Parathyroid adenoma (tissue), 2 donors: ENCODE measurements at regions not wholly inside any gene's neighbourhood (a gene's known extent, or its start where the extent isn't known, plus 50 kb on each side); places are given as distances from the start of the nearest gene placed in this dataset.

Source experiments
- H2AFZ ChIP-seq: fragments of 300-600 bp; sonication (generic); one replicate; pipeline ENCODE4 v1.7.0; 2017; ENCODE audit warnings: antibody characterized with exemption, mild to moderate bottlenecking
- H3K27ac ChIP-seq: fragments of 300-600 bp; sonication (generic); one replicate; pipeline ENCODE4 v1.7.0; 2017
- H3K27me3 ChIP-seq: fragments of 300-600 bp; sonication (generic); one replicate; pipeline ENCODE4 v1.7.0; 2017; ENCODE audit warnings: low read length; ENCODE audit not compliant: control insufficient read depth, insufficient read depth
- H3K36me3 ChIP-seq: fragments of 300-600 bp; sonication (generic); one replicate; pipeline ENCODE4 v1.7.0; 2017; ENCODE audit warnings: low read length; ENCODE audit not compliant: control insufficient read depth, insufficient read depth
- H3K4me1 ChIP-seq: fragments of 300-600 bp; sonication (generic); one replicate; pipeline ENCODE4 v1.7.0; 2017; ENCODE audit warnings: control low read depth
- H3K4me2 ChIP-seq: fragments of 300-600 bp; sonication (generic); one replicate; pipeline ENCODE4 v1.7.0; 2017; ENCODE audit warnings: low read length
- H3K4me3 ChIP-seq: fragments of 300-600 bp; sonication (generic); one replicate; pipeline ENCODE4 v1.7.0; 2017; ENCODE audit warnings: low read depth, low read length
- H3K79me2 ChIP-seq: fragments of 300-600 bp; sonication (generic); one replicate; pipeline ENCODE4 v1.7.0; 2017; ENCODE audit warnings: control low read depth
- H3K9ac ChIP-seq: fragments of 300-600 bp; sonication (generic); one replicate; pipeline ENCODE4 v1.7.0; 2017; ENCODE audit warnings: mild to moderate bottlenecking
- H3K9me3 ChIP-seq: fragments of 300-600 bp; sonication (generic); one replicate; pipeline ENCODE4 v1.7.0; 2017; ENCODE audit warnings: low read length; ENCODE audit not compliant: control insufficient read depth
- CTCF ChIP-seq: fragments of 300-600 bp; sonication (generic); IDR thresholded peaks from one replicate; pipeline ENCODE4 v1.7.0; 2017; ENCODE audit warnings: antibody characterized with exemption, mild to moderate bottlenecking
- donor health status: primary hyperparathyroidism.

GRCh38 chr11:82577246-82577645, 156.4 kb downstream of the FAM181B start:
- H3K79me2 ChIP-seq, result no peaks in the 10 kb centered on the region
- H3K27ac ChIP-seq, result no peak overlapping the region
- no peak for TF ChIP-seq CTCF
- no peak overlapping the region for H3K4me3 ChIP-seq
- H2AFZ ChIP-seq, result no peak overlapping the region
- no peaks in the 10 kb centered on the region for H3K36me3 ChIP-seq
- no peaks in the 10 kb centered on the region for H3K9me3 ChIP-seq
- no peak overlapping the region for H3K9ac ChIP-seq
- H3K4me1 ChIP-seq, result no peaks in the 10 kb centered on the region
- no peak overlapping the region for H3K4me2 ChIP-seq
- H3K27me3 ChIP-seq, result no peaks in the 10 kb centered on the region

DNA sequence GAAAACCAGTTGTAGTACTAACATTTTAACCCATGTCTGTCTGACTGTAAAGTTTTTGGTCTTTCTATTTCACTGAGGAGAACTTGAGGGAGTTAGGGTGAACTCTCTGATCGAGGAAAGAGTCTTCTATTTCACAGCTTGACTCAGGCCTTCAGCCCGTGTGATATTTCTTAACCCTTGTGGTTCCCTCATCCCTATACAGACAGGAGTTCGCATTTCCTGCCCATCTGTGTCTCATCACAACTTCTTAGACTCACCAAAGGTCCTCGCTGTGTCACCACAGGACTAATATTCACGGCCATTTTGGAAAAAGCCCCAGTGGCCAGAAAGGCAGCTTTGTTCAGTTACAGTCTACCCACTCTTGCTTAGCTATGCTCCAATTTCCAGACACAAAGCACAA, 172.8 kb downstream of the FAM181B start:
- Histone ChIP-seq H3K4me2 (no peak overlapping the region), H3K36me3 (no peaks in the 10 kb centered on the region), H3K4me1 (no peaks in the 10 kb centered on the region), H3K27me3 (no peaks in the 10 kb centered on the region), H2AFZ (no peak overlapping the region), H3K27ac (no peak overlapping the region), H3K9me3 (no peaks in the 10 kb centered on the region), H3K79me2 (no peaks in the 10 kb centered on the region), H3K4me3 (no peak overlapping the region), H3K9ac (no peak overlapping the region)
- TF ChIP-seq CTCF, result no peak

- no peak overlapping the region for H3K27ac ChIP-seq
- no peak overlapping the region for H3K4me3 ChIP-seq
- no peaks in the 10 kb centered on the region for H3K27me3 ChIP-seq
- H3K79me2 ChIP-seq, result no peaks in the 10 kb centered on the region
- TF ChIP-seq CTCF, result no peak
- no peaks in the 10 kb centered on the region for H3K4me1 ChIP-seq
- no peaks in the 10 kb centered on the region for H3K36me3 ChIP-seq
- no peaks in the 10 kb centered on the region for H3K9me3 ChIP-seq
- H3K9ac ChIP-seq, result no peak overlapping the region
- no peak overlapping the region for H2AFZ ChIP-seq
- no peak overlapping the region for H3K4me2 ChIP-seq
Observed at GRCh38 chr11:82559609-82560008, 174.1 kb downstream of the FAM181B start.

DNA sequence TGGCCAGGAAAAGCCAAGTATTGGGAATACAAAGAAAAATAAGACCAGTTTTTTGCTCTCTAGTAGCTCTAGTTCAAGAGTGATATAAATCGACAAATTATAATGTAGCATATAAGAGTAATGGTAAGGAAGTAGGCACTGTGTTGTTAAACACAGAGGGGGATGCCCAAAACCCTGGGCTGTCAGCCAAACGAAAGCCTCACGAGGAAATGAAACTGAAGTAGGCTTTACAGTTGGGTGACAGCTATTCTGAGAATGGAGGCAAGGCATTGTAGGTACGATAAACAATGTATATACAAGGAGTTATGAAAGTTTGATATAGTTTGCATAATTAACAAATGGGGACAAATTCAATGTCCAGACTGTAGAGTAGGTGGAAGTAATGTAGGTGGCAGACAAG, 176.4 kb downstream of the FAM181B start:
- Histone ChIP-seq H3K9ac (no peak overlapping the region), H3K4me1 (no peaks in the 10 kb centered on the region), H3K79me2 (no peaks in the 10 kb centered on the region), H3K4me3 (no peak overlapping the region), H3K4me2 (no peak overlapping the region), H3K36me3 (no peaks in the 10 kb centered on the region), H3K9me3 (no peaks in the 10 kb centered on the region), H3K27ac (no peak overlapping the region), H2AFZ (no peak overlapping the region), H3K27me3 (no peaks in the 10 kb centered on the region)
- TF ChIP-seq CTCF, result no peak

DNA sequence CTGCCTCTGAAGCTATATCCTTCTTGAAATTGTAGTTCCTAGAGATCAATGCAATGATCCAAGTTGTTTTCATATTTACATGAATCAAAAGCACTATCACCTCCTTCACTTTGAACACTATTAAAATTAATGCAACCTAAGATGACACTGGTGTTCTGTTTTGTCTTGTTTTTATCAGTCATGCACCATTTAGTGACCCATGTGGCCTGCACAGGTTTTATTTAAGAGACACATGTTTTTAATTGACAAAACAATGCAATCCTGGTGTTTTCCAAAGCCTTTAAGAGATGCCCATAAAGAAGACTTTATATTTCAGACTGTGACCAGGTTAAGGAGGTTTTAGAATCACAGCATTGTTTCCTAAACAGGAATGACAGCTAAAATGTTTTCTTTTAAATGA, 177.5 kb downstream of the FAM181B start:
- H3K27me3 ChIP-seq, result no peaks in the 10 kb centered on the region
- no peaks in the 10 kb centered on the region for H3K36me3 ChIP-seq
- no peaks in the 10 kb centered on the region for H3K4me1 ChIP-seq
- no peak overlapping the region for H3K27ac ChIP-seq
- no peaks in the 10 kb centered on the region for H3K9me3 ChIP-seq
- H3K9ac ChIP-seq, result no peak overlapping the region
- H3K79me2 ChIP-seq, result no peaks in the 10 kb centered on the region
- no peak overlapping the region for H3K4me3 ChIP-seq
- H3K4me2 ChIP-seq, result no peak overlapping the region
- no peak overlapping the region for H2AFZ ChIP-seq
- no peak for TF ChIP-seq CTCF
